CD1c-positive myeloid dendritic cell (primary cell): ENCODE measurements at regions not wholly inside any gene's neighbourhood (a gene's known extent, or its start where the extent isn't known, plus 50 kb on each side); places are given as distances from the start of the nearest gene placed in this dataset.

Source experiments
- DNase-seq: peaks from one replicate; pipeline ENCODE4 v3.0.0-alpha.2; 2016; ENCODE audit errors: extremely low spot score

DNA sequence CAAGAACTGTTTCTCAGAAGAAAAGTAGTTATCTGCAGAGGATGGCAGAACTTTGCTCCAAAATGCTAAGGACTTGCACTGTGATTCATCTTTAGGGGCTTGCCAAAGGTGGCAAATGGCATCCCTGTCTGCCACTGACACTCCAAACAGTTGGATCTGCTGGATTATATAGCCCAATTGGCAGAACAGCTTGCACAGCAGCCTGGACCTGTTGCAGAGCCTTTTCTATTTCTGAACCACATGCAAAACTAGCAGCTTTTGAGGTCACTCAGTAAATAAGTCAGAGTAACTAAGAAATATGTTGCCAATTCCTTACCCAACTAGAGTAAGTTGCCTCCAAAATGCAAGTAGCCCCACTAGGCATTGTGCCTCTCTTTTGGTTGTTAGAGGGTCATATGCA is 397.5 kb upstream of the NOVA1 start:
- no peak for DNase-seq

GRCh38 chr14:26996246-26996645 is 398.4 kb upstream of the NOVA1 start:
- no peak for DNase-seq

DNA sequence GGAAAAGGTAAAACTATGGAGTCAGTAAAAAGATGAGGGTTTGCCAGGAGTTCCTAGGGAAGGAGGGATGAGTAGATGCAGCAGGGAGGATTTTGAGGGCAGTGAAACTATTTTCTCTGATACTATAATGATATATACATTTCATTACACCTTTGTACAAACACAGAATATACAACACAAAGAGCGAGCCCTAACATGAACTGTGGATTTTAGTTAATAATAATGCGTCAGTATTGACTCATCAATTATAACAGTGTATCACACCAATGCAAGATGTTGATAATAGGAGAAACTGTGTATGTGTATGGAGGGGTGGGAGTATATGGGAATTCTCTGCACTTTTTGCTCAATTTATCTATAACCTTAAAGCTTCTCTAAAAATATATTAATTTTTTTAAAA is 404.3 kb upstream of the NOVA1 start:
- no peak for DNase-seq

DNA sequence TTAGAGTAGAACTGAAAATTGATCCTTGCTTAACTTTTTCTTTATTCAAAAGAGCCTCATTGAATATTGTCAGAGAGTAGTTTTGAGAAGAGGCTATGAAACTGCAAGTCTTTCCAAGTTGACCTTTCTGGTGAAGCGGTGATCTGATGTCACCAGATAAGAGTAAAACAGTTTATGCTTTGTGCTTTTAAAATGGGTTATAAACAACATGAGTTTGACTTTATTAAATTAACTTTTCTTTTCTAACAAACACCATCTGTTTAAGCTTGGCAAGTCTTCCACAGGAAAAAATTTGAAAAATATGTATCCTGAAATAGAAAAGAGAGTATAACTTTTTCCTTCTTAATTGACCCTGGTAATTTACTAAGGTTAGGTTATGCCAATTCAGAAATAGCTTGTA is 408.7 kb upstream of the NOVA1 start:
- DNase-seq = no peak

GRCh38 chr14:27008187-27008586 is 410.4 kb upstream of the NOVA1 start:
- no peak for DNase-seq

GRCh38 chr14:27012641-27013040 is 414.8 kb upstream of the NOVA1 start:
- no peak for DNase-seq

DNA sequence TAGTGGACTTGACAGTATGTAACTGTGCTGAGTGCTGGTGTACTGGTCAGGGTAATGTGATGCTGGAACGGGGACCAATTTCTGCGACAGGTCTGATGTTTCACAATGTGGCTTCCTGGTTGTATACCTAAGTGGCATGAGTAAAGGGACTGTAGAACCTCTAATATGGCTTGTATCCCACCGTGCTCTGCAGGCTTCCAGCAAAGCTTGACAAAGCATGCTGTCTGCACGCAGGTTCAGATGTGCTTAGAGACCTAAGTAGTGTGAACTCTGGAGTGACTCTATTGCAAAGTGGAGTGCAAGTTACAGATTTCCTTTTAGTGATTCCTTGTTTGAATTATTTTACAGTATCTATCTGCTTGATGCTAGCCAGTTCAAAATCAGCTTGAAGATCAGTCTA is 415.8 kb upstream of the NOVA1 start:
- DNase-seq = no peak

- DNase-seq = no peak
Observed at GRCh38 chr14:27015065-27015464, 417.2 kb upstream of the NOVA1 start.

DNA sequence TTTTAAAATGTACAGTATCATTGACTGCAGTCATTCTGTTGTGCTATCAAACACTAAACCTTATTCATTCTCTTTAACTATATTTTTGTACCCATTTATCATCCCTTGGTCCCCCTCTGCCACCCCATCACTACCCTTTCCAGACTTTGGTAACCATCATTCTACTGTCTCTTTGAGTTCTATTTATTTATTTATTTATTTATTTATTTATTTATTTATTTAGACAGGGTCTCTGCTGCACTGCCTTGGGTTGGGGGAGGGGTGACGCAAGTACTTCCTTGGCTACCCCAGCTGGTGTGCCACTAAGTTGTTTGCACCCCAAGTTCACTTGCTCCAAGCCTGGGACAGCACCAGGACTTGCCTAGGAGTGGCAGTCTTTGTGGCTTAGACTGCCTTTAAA is 427.8 kb upstream of the NOVA1 start:
- no peak for DNase-seq

DNA sequence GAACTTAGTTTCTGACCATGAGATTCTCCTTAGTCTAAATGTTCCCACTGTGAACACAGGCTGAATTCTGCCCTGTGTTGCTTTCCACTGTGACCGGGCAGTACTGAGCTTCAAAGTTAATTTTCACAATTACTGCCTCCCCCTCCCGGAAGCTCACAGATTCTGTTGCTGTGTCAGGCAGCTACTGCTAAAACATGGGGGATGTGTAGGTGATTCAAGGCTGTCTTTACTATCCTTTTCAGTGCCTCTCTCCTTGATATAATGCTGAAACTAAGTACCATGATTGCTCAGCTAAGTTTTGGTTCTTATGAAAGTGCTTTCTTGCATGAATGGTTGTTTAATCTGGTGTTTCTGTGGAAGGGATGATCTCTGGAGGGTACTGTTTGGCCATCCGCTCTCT is 428.3 kb upstream of the NOVA1 start:
- no peak for DNase-seq

GRCh38 chr14:27040552-27040951 is 442.7 kb upstream of the NOVA1 start:
- DNase-seq = no peak

- DNase-seq = no peak
Observed at GRCh38 chr14:27049701-27050100, 451.9 kb upstream of the NOVA1 start.

- no peak for DNase-seq
Observed at GRCh38 chr14:27050208-27050607, 452.4 kb upstream of the NOVA1 start.

GRCh38 chr14:27056586-27056985 is 458.8 kb upstream of the NOVA1 start:
- no peak for DNase-seq

DNA sequence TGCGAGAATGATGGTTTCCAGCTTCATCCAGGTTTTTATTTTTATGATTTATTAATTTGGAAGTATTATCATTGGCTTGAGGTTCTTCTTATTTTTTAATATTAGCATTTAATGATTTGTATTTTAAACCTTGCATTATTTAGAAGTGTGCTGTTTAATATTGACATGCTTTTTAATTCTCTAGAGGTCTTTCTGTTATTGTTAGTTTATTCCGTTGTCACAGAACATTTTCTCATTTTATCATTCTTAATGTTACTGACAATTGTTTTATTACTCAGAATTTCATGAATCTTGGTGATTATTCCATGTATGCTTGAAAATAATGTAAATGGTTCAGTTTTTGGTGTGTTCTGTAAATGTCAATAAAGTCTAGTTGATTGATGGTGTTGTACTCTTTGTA is 463.5 kb upstream of the NOVA1 start:
- no peak for DNase-seq

DNA sequence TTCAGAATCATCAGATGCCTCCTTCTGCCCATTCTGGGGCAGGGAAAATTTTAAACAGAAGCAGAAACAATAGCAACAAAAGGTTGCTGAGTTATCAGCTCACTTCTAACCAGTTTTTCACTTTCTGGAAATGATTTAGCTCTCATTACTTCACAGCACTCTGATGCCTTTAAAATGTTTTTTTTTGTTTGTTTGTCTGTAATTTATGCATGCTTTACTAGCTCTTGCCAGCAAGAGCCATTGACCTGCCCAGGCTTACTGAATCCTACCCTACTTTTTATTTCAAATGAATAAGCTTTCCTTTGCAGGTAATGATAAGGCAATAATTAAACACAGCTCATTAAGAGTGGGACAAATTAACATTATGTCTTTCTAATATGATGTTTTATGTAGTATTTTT is 466.1 kb upstream of the NOVA1 start:
- DNase-seq = no peak

DNA sequence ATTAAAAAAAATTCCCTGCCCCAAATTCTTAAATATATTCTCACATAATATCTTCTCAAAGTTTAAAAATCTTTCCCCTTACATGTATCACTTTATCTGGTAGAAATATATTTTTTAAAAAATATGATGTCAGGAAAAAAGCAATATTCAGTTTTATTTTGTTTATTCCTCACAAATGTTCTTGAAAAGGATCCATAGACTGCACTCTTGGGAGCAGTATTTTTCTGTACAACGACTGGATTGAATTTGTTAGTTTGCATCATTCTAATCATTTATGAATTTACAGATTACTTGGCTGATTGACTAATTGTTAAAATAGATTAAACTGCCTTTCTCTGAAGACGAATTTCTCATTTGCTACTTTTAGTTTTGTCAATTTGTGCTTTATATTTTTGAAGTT is 468.1 kb upstream of the NOVA1 start:
- DNase-seq = no peak

GRCh38 chr14:27067961-27068360 is 470.1 kb upstream of the NOVA1 start:
- DNase-seq = no peak

GRCh38 chr14:27072589-27072988 is 474.8 kb upstream of the NOVA1 start:
- DNase-seq = no peak

DNA sequence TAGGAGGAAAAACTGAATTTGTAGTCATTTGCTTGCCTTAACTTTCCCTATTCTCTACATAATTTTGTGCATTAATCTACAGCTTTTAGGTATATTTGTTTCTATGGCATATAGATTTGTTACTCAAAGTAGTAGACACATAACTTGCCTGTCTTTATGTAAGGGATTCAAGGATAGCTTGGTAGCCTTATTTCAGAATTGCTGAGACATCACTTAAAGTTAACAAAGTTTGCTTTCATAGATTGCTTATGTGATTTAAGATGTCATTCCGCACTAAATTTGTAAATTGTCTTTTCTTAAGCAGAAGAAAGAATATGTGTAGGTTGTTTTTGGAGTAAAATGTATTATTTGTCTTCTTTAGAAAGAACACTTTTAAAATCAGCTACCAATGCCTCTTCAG is 477.7 kb upstream of the NOVA1 start:
- no peak for DNase-seq

- DNase-seq = no peak
Observed at GRCh38 chr14:27077214-27077613, 479.4 kb upstream of the NOVA1 start.

- DNase-seq = no peak
Observed at GRCh38 chr14:27077710-27078109, 479.9 kb upstream of the NOVA1 start.

DNA sequence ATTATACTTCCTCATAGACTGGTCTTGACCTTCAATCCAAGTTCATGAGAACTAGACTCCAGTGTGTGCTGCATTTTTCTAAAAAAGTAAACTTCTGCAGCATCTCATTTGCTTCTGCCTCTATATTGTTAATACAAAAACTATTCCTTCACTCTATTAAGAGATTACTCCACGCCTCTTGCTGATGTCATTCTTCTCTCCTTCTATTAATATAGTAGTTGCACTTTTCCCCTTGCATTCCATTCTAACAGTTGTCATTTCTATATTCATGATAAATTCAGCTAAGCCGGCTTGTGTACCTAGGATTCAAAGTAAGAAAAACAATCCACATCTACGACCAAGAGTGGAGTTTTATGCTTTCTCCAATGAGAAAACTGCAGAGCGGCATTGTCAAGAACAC is 480.4 kb upstream of the NOVA1 start:
- DNase-seq = no peak

DNA sequence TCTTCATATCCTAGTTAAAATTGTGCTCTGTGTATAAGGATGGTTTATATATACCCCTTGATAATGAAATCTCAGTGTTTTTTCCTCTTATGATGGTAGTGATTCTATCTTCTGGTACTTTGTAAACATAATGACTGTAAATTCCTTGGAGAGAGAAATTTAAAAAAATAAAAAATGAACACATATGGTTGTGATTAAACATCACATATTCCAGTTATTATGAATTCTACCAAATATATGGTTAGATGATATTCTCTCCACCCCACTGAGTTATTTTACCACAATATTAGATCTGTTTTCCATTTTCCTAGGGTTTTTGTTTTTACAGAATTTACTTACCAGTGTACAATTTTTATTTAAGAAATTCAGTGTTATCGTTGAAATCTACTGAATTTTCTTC is 481.9 kb upstream of the NOVA1 start:
- no peak for DNase-seq

- no peak for DNase-seq
Observed at GRCh38 chr14:27085500-27085899, 487.7 kb upstream of the NOVA1 start.
